Mesenchymal stem cell (in vitro differentiated cells and primary cell): ENCODE measurements at regions not wholly inside any gene's neighbourhood (a gene's known extent, or its start where the extent isn't known, plus 50 kb on each side); places are given as distances from the start of the nearest gene placed in this dataset.
A peak's percentile ranks its signal among the peaks of the same experiment; 100 is the strongest.

Experiments
- DNase-seq: peaks from one replicate; pipeline ENCODE4 v3.0.0-alpha.2; 2013
- H2AFZ ChIP-seq: one replicate; pipeline ENCODE4 v1.6.1; 2013; ENCODE audit warnings: low read depth, mild to moderate bottlenecking, control low read depth, inconsistent platforms, low read length, moderate library complexity
- H2AK5ac ChIP-seq: 2 replicates; pipeline ENCODE4 v1.6.1; 2013; ENCODE audit warnings: low read length, moderate library complexity, mild to moderate bottlenecking, inconsistent platforms; ENCODE audit not compliant: severe bottlenecking
- H2BK120ac ChIP-seq: one replicate; pipeline ENCODE4 v1.6.1; 2013; ENCODE audit warnings: low read depth, mild to moderate bottlenecking, inconsistent platforms, low read length, moderate library complexity
- H2BK12ac ChIP-seq, 2 experiments: one replicate each; pipeline ENCODE4 v1.6.1; 2013; ENCODE audit warnings: inconsistent platforms in 2 of 2, low read length in 2 of 2, mild to moderate bottlenecking in 2 of 2, moderate library complexity in 2 of 2, control low read depth in 1 of 2
- H2BK15ac ChIP-seq: one replicate; pipeline ENCODE4 v1.6.1; 2013; ENCODE audit warnings: mild to moderate bottlenecking, low read depth, inconsistent platforms; ENCODE audit not compliant: poor library complexity, severe bottlenecking
- H2BK5ac ChIP-seq: 2 replicates; pipeline ENCODE4 v1.6.1; 2013; ENCODE audit warnings: low read depth, mild to moderate bottlenecking, low read length, control low read depth, inconsistent platforms; ENCODE audit not compliant: poor library complexity, severe bottlenecking
- H3K14ac ChIP-seq, 2 experiments: one replicate each; pipeline ENCODE4 v1.6.1; 2013; ENCODE audit warnings: inconsistent platforms in 2 of 2, low read length in 2 of 2, control low read depth in 1 of 2, mild to moderate bottlenecking in 1 of 2, moderate library complexity in 1 of 2
- H3K18ac ChIP-seq, 2 experiments: one replicate each; pipeline ENCODE4 v1.6.1; 2013; ENCODE audit warnings: inconsistent platforms in 2 of 2, low read length in 2 of 2, control low read depth in 1 of 2, low read depth in 1 of 2, mild to moderate bottlenecking in 1 of 2
- H3K23ac ChIP-seq, 2 experiments: one replicate each; pipeline ENCODE4 v1.6.1; 2013; ENCODE audit warnings: inconsistent platforms in 2 of 2, low read length in 2 of 2, mild to moderate bottlenecking in 2 of 2, moderate library complexity in 2 of 2, control low read depth in 1 of 2
- H3K27ac ChIP-seq: 2 replicates; pipeline ENCODE4 v1.5.1; 2013; ENCODE audit warnings: mild to moderate bottlenecking, moderate library complexity, low read length, control low read depth, inconsistent platforms; ENCODE audit not compliant: poor library complexity, severe bottlenecking
- H3K27me3 ChIP-seq, 2 experiments: 2 replicates each; pipeline versions ENCODE4 v1.6.1 to v1.7.0; 2013; ENCODE audit warnings: low read length in 2 of 2, mild to moderate bottlenecking in 2 of 2, moderate library complexity in 2 of 2, control low read depth in 1 of 2, inconsistent platforms in 1 of 2; ENCODE audit not compliant: control insufficient read depth in 1 of 2, insufficient read depth in 1 of 2
- H3K36me3 ChIP-seq, 2 experiments: 2 replicates each; pipeline versions ENCODE4 v1.6.1 to v1.7.0; 2013; ENCODE audit warnings: low read length in 2 of 2, control low read depth in 1 of 2, inconsistent platforms in 1 of 2, low read depth in 1 of 2, mild to moderate bottlenecking in 1 of 2; ENCODE audit not compliant: insufficient read depth in 2 of 2, control insufficient read depth in 1 of 2
- H3K4ac ChIP-seq, 2 experiments: one replicate each; pipeline ENCODE4 v1.6.1; 2013; ENCODE audit warnings: inconsistent platforms in 2 of 2, low read length in 2 of 2, mild to moderate bottlenecking in 2 of 2, moderate library complexity in 2 of 2, control low read depth in 1 of 2, low read depth in 1 of 2
- H3K4me1 ChIP-seq: 2 replicates; pipeline ENCODE4 v1.6.1; 2013; ENCODE audit warnings: low read depth, low read length, control low read depth; ENCODE audit not compliant: control insufficient read depth, insufficient read depth
- H3K4me2 ChIP-seq: 2 replicates; pipeline ENCODE4 v1.6.1; 2013; ENCODE audit warnings: low read length, mild to moderate bottlenecking, inconsistent platforms; ENCODE audit not compliant: poor library complexity, severe bottlenecking
- H3K4me3 ChIP-seq, 2 experiments: 2 replicates each; pipeline versions ENCODE4 v1.5.1 to v1.7.0; 2013; ENCODE audit warnings: low read length in 2 of 2, mild to moderate bottlenecking in 2 of 2, control low read depth in 1 of 2, low read depth in 1 of 2; ENCODE audit not compliant: insufficient read depth in 1 of 2
- H3K79me1 ChIP-seq: replicated peaks from 2 replicates; pipeline ENCODE4 v1.6.1; 2013; ENCODE audit warnings: mild to moderate bottlenecking, control low read depth, low read length, inconsistent platforms; ENCODE audit not compliant: poor library complexity, severe bottlenecking
- H3K9ac ChIP-seq: 2 replicates; pipeline ENCODE4 v1.7.0; 2013; ENCODE audit warnings: mild to moderate bottlenecking, low read length, moderate library complexity
- H3K9me3 ChIP-seq: 2 replicates; pipeline ENCODE4 v1.7.0; 2013; ENCODE audit warnings: mild to moderate bottlenecking, low read length; ENCODE audit not compliant: control insufficient read depth
- H4K8ac ChIP-seq: one replicate; pipeline ENCODE4 v1.6.1; 2013; ENCODE audit warnings: inconsistent platforms, mild to moderate bottlenecking, low read length, moderate library complexity
- H4K91ac ChIP-seq: one replicate; pipeline ENCODE4 v1.6.1; 2013; ENCODE audit warnings: mild to moderate bottlenecking, low read length, inconsistent platforms
- WGBS: methylation state at CpG from one replicate; pipeline ENCODE4 v1.1.7; 2013; ENCODE audit warnings: mixed read lengths; 5-methylcytosine and 5-hydroxymethylcytosine counted together

DNA sequence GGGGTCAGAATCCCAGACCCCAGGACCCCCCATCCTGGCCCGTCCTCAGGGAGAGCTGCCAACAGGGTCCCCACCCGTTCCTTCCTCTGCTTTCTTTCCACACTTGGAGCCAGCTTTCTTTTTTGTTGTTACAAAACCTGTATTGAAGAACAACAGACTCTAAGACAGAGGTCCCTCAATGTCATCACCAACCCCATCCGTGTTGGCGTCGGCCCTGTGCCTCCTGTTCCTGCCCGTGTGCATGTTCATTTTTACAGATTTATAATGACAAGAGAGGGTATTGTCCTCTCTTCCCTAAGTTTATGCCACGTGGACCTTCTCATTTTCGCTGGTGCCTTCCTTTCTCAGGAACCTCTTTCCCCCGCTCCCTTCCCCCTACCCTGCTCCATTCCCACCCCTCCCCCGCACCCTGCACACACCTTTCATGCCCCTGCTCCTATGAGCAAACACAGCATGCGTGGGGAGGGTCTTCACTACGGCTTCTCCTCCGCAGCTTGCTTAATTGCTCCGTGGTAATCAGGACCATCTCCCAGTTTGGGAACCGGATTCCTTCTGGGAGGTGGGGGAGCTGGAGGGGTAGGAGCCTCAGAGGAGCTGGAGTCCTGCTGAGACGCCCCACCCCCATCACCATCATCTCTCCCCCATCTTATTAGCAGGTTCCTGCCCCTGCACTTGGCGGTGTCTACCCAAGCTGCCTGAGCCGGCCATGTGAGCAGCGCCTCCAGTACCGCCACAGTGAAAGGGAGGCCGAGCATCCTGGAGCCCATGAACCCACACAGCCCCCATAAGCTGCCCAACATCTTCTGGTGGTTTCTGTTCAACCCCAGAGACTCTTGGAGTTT is 88.0 kb upstream of the INSIG1 start:
- no peak overlapping the region for H2BK5ac ChIP-seq
- no peak overlapping the region for H2BK15ac ChIP-seq
- 80% methylated on average over 15 of the region's 21 CpGs for WGBS
- H4K91ac ChIP-seq: no peak overlapping the region
- H3K14ac ChIP-seq: no peak overlapping the region
- no peaks in the 10 kb centered on the region for H3K79me1 ChIP-seq
- no peak overlapping the region for H3K27ac ChIP-seq
- H3K36me3 ChIP-seq: peaks cover 0 to 4% of the 10 kb centered on the region in 2 experiments
- H3K9me3 ChIP-seq: no peaks in the 10 kb centered on the region
- H2BK12ac ChIP-seq: no peak overlapping the region
- DNase-seq: no peak
- H3K9ac ChIP-seq: no peak overlapping the region
- no peak overlapping the region for H2AK5ac ChIP-seq
- H4K8ac ChIP-seq: no peak overlapping the region
- peaks cover 28% of the 10 kb centered on the region for H3K4me1 ChIP-seq
- no peak overlapping the region for H2BK120ac ChIP-seq
- H3K18ac ChIP-seq: peak overlapping the region in 1 of 2 experiments; percentile 37
- H3K4me2 ChIP-seq: no peak overlapping the region
- H3K4me3 ChIP-seq: no peak overlapping the region
- H3K4ac ChIP-seq: no peak overlapping the region
- no peak overlapping the region for H3K23ac ChIP-seq
- no peak overlapping the region for H2AFZ ChIP-seq
- peaks cover 0 to 8% of the 10 kb centered on the region in 2 experiments for H3K27me3 ChIP-seq

DNA sequence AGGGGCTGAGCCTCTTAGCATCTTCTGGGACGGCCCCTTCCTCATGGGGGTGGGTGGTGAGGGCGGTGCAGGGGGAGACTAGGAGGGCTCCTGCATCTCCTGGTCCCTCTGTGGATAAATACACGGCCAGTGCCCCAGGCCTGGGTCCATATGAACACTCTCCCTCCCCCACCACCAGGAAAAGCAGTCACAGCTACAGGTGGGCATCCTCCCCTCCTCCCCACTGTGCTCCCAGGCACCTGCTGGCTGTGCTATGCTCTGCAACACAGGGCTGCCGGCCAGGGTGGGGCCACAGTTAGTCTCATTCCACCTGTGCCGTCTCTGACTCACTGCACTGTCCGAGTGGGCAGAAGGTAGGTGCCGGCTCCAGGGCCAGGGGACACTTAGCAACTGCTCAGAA is 87.3 kb upstream of the INSIG1 start:
- Histone ChIP-seq H3K18ac (no peak overlapping the region), H3K4me1 (peaks cover 23% of the 10 kb centered on the region), H3K4me2 (no peak overlapping the region), H2BK12ac (no peak overlapping the region), H3K27ac (no peak overlapping the region), H4K91ac (no peak overlapping the region), H3K79me1 (no peaks in the 10 kb centered on the region), H3K9me3 (no peaks in the 10 kb centered on the region), H3K4ac (no peak overlapping the region), H3K36me3 (peaks cover 0 to 4% of the 10 kb centered on the region in 2 experiments), H3K9ac (no peak overlapping the region), H2BK15ac (no peak overlapping the region), H2AK5ac (no peak overlapping the region), H3K4me3 (no peak overlapping the region), H2BK120ac (no peak overlapping the region), H3K27me3 (peaks cover 0 to 10% of the 10 kb centered on the region in 2 experiments), H3K23ac (no peak overlapping the region), H2BK5ac (no peak overlapping the region), H4K8ac (no peak overlapping the region), H2AFZ (no peak overlapping the region), H3K14ac (no peak overlapping the region)
- DNase-seq: no peak
- WGBS: 74% methylated on average over 6 of the region's 7 CpGs

DNA sequence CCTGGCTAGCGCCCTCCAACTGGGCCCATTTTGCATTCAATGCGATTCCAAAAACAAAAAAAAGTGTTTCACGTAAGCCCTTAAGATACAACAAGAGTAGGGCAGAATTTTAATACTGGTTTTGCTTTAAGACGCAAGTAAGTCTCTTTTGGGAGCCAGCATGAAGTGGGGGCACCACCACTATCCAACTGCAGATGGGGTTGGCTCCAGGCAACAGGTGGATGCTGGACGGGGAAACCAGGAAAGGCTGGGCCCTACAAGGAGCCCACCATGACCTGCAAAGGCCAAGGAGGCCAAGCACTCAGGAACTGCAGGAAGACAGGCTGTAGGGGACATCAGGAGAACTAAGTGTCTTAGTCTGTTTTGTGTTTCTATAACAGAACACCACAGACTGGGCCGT is 86.5 kb upstream of the INSIG1 start:
- Histone ChIP-seq H3K4ac (no peak overlapping the region), H2AFZ (no peak overlapping the region), H3K4me3 (no peak overlapping the region), H3K14ac (no peak overlapping the region), H4K8ac (no peak overlapping the region), H3K4me2 (no peak overlapping the region), H3K36me3 (peaks cover 0 to 4% of the 10 kb centered on the region in 2 experiments), H2BK120ac (no peak overlapping the region), H2AK5ac (no peak overlapping the region), H2BK12ac (no peak overlapping the region), H3K18ac (no peak overlapping the region), H3K9me3 (no peaks in the 10 kb centered on the region), H3K79me1 (no peaks in the 10 kb centered on the region), H2BK15ac (no peak overlapping the region), H3K27me3 (peaks cover 0 to 14% of the 10 kb centered on the region in 2 experiments), H2BK5ac (no peak overlapping the region), H3K9ac (no peak overlapping the region), H3K23ac (no peak overlapping the region), H3K4me1 (peaks cover 17% of the 10 kb centered on the region), H3K27ac (no peak overlapping the region), H4K91ac (no peak overlapping the region)
- WGBS: 88% methylated on average over 6 of the region's 6 CpGs
- DNase-seq: no peak

DNA sequence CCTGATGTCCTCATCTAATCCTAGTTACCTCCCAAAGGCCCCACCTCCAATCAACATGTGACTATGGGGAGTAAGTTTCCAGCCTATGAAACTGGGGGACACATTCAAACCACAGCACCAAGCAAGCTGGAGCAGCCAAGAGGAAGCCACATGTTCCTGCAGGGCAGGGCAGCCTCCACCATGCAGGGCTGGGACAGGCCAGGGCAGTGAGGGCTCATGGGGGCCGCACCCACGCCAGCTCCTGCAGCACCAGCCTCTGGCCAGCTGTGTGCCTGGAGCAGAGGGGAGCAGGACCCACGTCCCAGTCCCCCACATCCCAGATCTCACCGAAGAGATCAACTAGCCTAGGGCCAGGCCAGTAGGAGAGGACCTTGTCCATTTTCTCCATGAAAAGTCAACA is 85.9 kb upstream of the INSIG1 start:
- no peak overlapping the region for H3K4ac ChIP-seq
- no peak overlapping the region for H3K9ac ChIP-seq
- DNase-seq: no peak
- no peak overlapping the region for H3K27ac ChIP-seq
- H4K8ac ChIP-seq: no peak overlapping the region
- peaks cover 14% of the 10 kb centered on the region for H3K4me1 ChIP-seq
- H2BK120ac ChIP-seq: no peak overlapping the region
- H3K4me2 ChIP-seq: no peak overlapping the region
- no peak overlapping the region for H2AK5ac ChIP-seq
- H3K4me3 ChIP-seq: no peak overlapping the region
- H3K9me3 ChIP-seq: no peaks in the 10 kb centered on the region
- WGBS: 91% methylated on average over 4 of the region's 4 CpGs
- peaks cover 0 to 4% of the 10 kb centered on the region in 2 experiments for H3K36me3 ChIP-seq
- no peak overlapping the region for H2BK15ac ChIP-seq
- peaks cover 0 to 14% of the 10 kb centered on the region in 2 experiments for H3K27me3 ChIP-seq
- no peak overlapping the region for H3K23ac ChIP-seq
- H3K18ac ChIP-seq: no peak overlapping the region
- no peak overlapping the region for H3K14ac ChIP-seq
- H2AFZ ChIP-seq: no peak overlapping the region
- H2BK12ac ChIP-seq: no peak overlapping the region
- H2BK5ac ChIP-seq: no peak overlapping the region
- H3K79me1 ChIP-seq: no peaks in the 10 kb centered on the region
- peak overlapping the region; percentile 37 for H4K91ac ChIP-seq
